ENCODE measurements at regions not wholly inside any gene's neighbourhood (a gene's known extent, or its start where the extent isn't known, plus 50 kb on each side); places are given as distances from the start of the nearest gene placed in this dataset.

GRCh38 chr4:133623847-133624246 lies 474.8 kb downstream of the PCDH10 start:
- DNase-seq (ENCODE audit: extremely low spot score) = no peak
- POLR2A ChIA-PET = no interaction called here
- TF ChIP-seq L3MBTL2 (conservative IDR thresholded peaks at IDR 0.05) = no peak
- no peak for TF ChIP-seq LEF1 (IDR thresholded peaks at IDR 0.05; ENCODE audit: borderline replicate concordance)
- TF ChIP-seq FOXM1 (IDR thresholded peaks at IDR 0.05; ENCODE audit: borderline replicate concordance) = no peak
- CTCF ChIA-PET = no interaction called here

GRCh38 chr4:133621628-133622027 lies 472.5 kb downstream of the PCDH10 start:
- CTCF ChIA-PET = no interaction called here
- no peak for TF ChIP-seq LEF1 (IDR thresholded peaks at IDR 0.05; ENCODE audit: borderline replicate concordance)
- TF ChIP-seq BHLHE40 (IDR thresholded peaks at IDR 0.05; ENCODE audit: borderline replicate concordance) = no peak
- TF ChIP-seq PKNOX1 (IDR thresholded peaks at IDR 0.05) = no peak
- no peak for TF ChIP-seq HDGF (IDR thresholded peaks at IDR 0.05; ENCODE audit: borderline replicate concordance)
- TF ChIP-seq ELF4 (IDR thresholded peaks at IDR 0.05) = no peak
- TF ChIP-seq NFRKB (IDR thresholded peaks at IDR 0.05) = no peak
- no peak for TF ChIP-seq SP1 (IDR thresholded peaks at IDR 0.05)
- POLR2A ChIA-PET = no interaction called here
- DNase-seq (ENCODE audit: extremely low spot score) = no peak

- TF ChIP-seq SUZ12 (IDR thresholded peaks at IDR 0.05) = no peak
- CTCF ChIA-PET = interaction anchor here (0.8 kb wide), 1 partner anchor 230 kb away, joined by 3 read pairs; no protein-coding TSS in a partner anchor
- no peak for DNase-seq (ENCODE audit: extremely low spot score)
- POLR2A ChIA-PET = no interaction called here
These were observed 471.5 kb downstream of the PCDH10 start for GRCh38 chr4:133620555-133620954.

GRCh38 chr4:133618963-133619362 lies 469.9 kb downstream of the PCDH10 start:
- ChIA-PET CTCF (no interaction called here), POLR2A (interaction anchor here (0.5 kb wide), 1 partner anchor 464 kb away, joined by 4 read pairs; no protein-coding TSS in a partner anchor)
- TF ChIP-seq ELF4 (IDR thresholded peaks at IDR 0.05) = no peak
- no peak for TF ChIP-seq HDGF (IDR thresholded peaks at IDR 0.05; ENCODE audit: borderline replicate concordance)
- TF ChIP-seq LEF1 (IDR thresholded peaks at IDR 0.05; ENCODE audit: borderline replicate concordance) = no peak
- TF ChIP-seq SUZ12 (IDR thresholded peaks at IDR 0.05) = no peak
- no peak for TF ChIP-seq L3MBTL2 (conservative IDR thresholded peaks at IDR 0.05)
- no peak for TF ChIP-seq FOXM1 (IDR thresholded peaks at IDR 0.05; ENCODE audit: borderline replicate concordance)
- TF ChIP-seq NFRKB (IDR thresholded peaks at IDR 0.05) = no peak
- TF ChIP-seq BHLHE40 (IDR thresholded peaks at IDR 0.05; ENCODE audit: borderline replicate concordance) = no peak
- TF ChIP-seq SP1 (IDR thresholded peaks at IDR 0.05) = no peak
- no peak for TF ChIP-seq FOXK2 (IDR thresholded peaks at IDR 0.05)
- no peak for TF ChIP-seq FOXA1 (IDR thresholded peaks at IDR 0.05)
- TF ChIP-seq ZNF384 (IDR thresholded peaks at IDR 0.05) = no peak
- TF ChIP-seq PKNOX1 (IDR thresholded peaks at IDR 0.05) = no peak
- no peak for TF ChIP-seq TARDBP (IDR thresholded peaks at IDR 0.05)
- no peak for TF ChIP-seq CTBP1 (IDR thresholded peaks at IDR 0.05; ENCODE audit: borderline replicate concordance)
- no peak for DNase-seq (ENCODE audit: extremely low spot score)

- no peak for DNase-seq (ENCODE audit: extremely low spot score)
- ChIA-PET POLR2A (no interaction called here), CTCF (no interaction called here)
These were observed 450.9 kb downstream of the PCDH10 start for GRCh38 chr4:133600008-133600407.

GRCh38 chr4:133598779-133599178 lies 449.7 kb downstream of the PCDH10 start:
- CTCF ChIA-PET = no interaction called here
- TF ChIP-seq PKNOX1 (IDR thresholded peaks at IDR 0.05) (no peak), TARDBP (IDR thresholded peaks at IDR 0.05) (no peak), NFRKB (IDR thresholded peaks at IDR 0.05) (no peak), L3MBTL2 (conservative IDR thresholded peaks at IDR 0.05) (no peak), SP1 (IDR thresholded peaks at IDR 0.05) (no peak), HDGF (IDR thresholded peaks at IDR 0.05; ENCODE audit: borderline replicate concordance) (no peak), CTBP1 (IDR thresholded peaks at IDR 0.05; ENCODE audit: borderline replicate concordance) (no peak), SUZ12 (IDR thresholded peaks at IDR 0.05) (no peak), FOXK2 (IDR thresholded peaks at IDR 0.05) (no peak), ZNF384 (IDR thresholded peaks at IDR 0.05) (no peak), FOXM1 (IDR thresholded peaks at IDR 0.05; ENCODE audit: borderline replicate concordance) (no peak), ARNT (IDR thresholded peaks at IDR 0.05) (no peak), BHLHE40 (IDR thresholded peaks at IDR 0.05; ENCODE audit: borderline replicate concordance) (no peak), FOXA1 (IDR thresholded peaks at IDR 0.05) (no peak), LEF1 (IDR thresholded peaks at IDR 0.05; ENCODE audit: borderline replicate concordance) (no peak), ELF4 (IDR thresholded peaks at IDR 0.05) (no peak)
- no peak for DNase-seq (ENCODE audit: extremely low spot score)
- POLR2A ChIA-PET = no interaction called here

More at GRCh38 chr4:133600008-133600407, 450.9 kb downstream of the PCDH10 start:
- TF ChIP-seq CTBP1 (IDR thresholded peaks at IDR 0.05; ENCODE audit: borderline replicate concordance) = no peak
- TF ChIP-seq SP1 (IDR thresholded peaks at IDR 0.05) = no peak

- DNase-seq (ENCODE audit: extremely low spot score) = no peak
- TF ChIP-seq ZNF384 (IDR thresholded peaks at IDR 0.05) (no peak), ELF4 (IDR thresholded peaks at IDR 0.05) (no peak), ARNT (IDR thresholded peaks at IDR 0.05) (no peak), FOXM1 (IDR thresholded peaks at IDR 0.05; ENCODE audit: borderline replicate concordance) (no peak), PKNOX1 (IDR thresholded peaks at IDR 0.05) (no peak), FOXA1 (IDR thresholded peaks at IDR 0.05) (no peak), LEF1 (IDR thresholded peaks at IDR 0.05; ENCODE audit: borderline replicate concordance) (no peak), HDGF (IDR thresholded peaks at IDR 0.05; ENCODE audit: borderline replicate concordance) (no peak), TARDBP (IDR thresholded peaks at IDR 0.05) (no peak)
- CTCF ChIA-PET = no interaction called here
- POLR2A ChIA-PET = no interaction called here
These were observed 448.2 kb downstream of the PCDH10 start for GRCh38 chr4:133597251-133597650.

All from HEK293T (cell line).